Mucosa of descending colon (tissue), 3 donors: ENCODE measurements at regions not wholly inside any gene's neighbourhood (a gene's known extent, or its start where the extent isn't known, plus 50 kb on each side); places are given as distances from the start of the nearest gene placed in this dataset.
"Not testable (repeated sequence)": the region's sequence is repeated elsewhere in the genome, so short reads cannot be mapped to it uniquely, and the experiment has no call there.

ENCODE experiments used
- ATAC-seq: fragments of 200-7000 bp; cut with Tn5 transposase; one replicate; pipeline ENCODE4 v1.9.1; 2020; ENCODE audit warnings: mild to moderate bottlenecking, moderate library complexity
- DNase-seq, 3 donors: peaks; one replicate each; pipeline ENCODE4 v3.0.0-alpha.2; 2020
- H3K36me3 ChIP-seq: fragments of 200-600 bp; one replicate; pipeline ENCODE4 v1.8.0; 2021; ENCODE audit warnings: low read depth, mild to moderate bottlenecking
- H3K4me1 ChIP-seq: fragments of 200-600 bp; one replicate; pipeline ENCODE4 v1.8.0; 2021; ENCODE audit warnings: low read depth, mild to moderate bottlenecking
- H3K4me3 ChIP-seq: fragments of 200-600 bp; one replicate; pipeline ENCODE4 v1.8.0; 2021; ENCODE audit warnings: mild to moderate bottlenecking
- H3K9me3 ChIP-seq: fragments of 200-600 bp; one replicate; pipeline ENCODE4 v1.8.0; 2021; ENCODE audit warnings: mild to moderate bottlenecking
- intact Hi-C, 2 donors: fragments of 100-400 bp; cut with DNase I in 1 of 2; cut with micrococcal nuclease in 1 of 2; formaldehyde crosslinking; loops; one replicate each; pipeline versions ENCODE4 v1.11.0 to v1.11.1; 2022; cut with DNase I, micrococcal nuclease
- TF ChIP-seq, protein P1 (sequence below): fragments of 200-600 bp; IDR thresholded peaks from one replicate; pipeline ENCODE4 v1.8.0; 2022; ENCODE audit warnings: antibody characterized with exemption, mild to moderate bottlenecking
- donor health status: DM: no; HTN: no; CAD: no; lungs with moderate emphysema.
- donor health status: DM: no; HTN: no; CAD: no.
- donor health status: DM: no; HTN: yes; CAD: no.

DNA sequence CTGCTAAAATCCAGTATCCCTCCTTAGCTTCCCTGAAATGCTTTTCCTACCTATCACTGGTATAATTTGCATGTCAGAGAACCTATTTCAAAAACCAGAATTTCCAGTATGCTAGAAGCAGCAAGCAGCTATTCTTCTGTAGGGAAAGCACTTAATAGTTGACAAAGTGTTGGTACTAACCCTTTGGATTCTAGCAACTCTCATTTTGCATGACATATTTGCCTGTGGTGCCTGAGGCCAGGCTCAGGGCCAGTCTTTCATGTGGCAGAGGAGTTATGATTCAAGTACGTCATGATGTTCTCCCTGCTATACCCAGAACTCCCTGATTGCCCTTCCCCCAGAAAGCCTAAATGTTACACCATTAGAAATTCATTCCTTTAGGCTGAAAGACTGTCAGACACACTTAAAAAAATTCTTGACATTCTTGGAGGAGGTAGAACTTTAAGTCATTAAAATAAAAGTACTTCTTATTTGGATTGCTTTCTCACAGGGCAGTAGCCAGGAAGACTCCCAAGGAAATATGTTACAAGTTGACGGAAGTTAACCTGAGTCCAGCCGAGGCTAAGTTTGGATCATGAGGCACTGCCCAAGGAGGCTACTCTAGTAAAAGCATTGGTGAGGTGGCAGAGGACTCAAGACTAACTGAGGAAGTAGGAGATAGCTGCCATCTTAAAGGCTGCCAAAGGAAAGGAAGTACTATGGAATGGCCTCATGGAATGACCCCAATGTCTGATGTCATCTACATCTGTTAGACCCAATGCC is 298.4 kb upstream of the SPAG17 start:
- H3K9me3 ChIP-seq = no peaks in the 10 kb centered on the region
- no peaks in the 10 kb centered on the region for H3K4me1 ChIP-seq
- TF ChIP-seq, protein P1, sequence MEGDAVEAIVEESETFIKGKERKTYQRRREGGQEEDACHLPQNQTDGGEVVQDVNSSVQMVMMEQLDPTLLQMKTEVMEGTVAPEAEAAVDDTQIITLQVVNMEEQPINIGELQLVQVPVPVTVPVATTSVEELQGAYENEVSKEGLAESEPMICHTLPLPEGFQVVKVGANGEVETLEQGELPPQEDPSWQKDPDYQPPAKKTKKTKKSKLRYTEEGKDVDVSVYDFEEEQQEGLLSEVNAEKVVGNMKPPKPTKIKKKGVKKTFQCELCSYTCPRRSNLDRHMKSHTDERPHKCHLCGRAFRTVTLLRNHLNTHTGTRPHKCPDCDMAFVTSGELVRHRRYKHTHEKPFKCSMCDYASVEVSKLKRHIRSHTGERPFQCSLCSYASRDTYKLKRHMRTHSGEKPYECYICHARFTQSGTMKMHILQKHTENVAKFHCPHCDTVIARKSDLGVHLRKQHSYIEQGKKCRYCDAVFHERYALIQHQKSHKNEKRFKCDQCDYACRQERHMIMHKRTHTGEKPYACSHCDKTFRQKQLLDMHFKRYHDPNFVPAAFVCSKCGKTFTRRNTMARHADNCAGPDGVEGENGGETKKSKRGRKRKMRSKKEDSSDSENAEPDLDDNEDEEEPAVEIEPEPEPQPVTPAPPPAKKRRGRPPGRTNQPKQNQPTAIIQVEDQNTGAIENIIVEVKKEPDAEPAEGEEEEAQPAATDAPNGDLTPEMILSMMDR = no peak
- intact Hi-C loops = no loop called here
- DNase-seq (no peak), ATAC-seq (no peak)
- H3K36me3 ChIP-seq = no peaks in the 10 kb centered on the region
- H3K4me3 ChIP-seq = no peak overlapping the region

DNA sequence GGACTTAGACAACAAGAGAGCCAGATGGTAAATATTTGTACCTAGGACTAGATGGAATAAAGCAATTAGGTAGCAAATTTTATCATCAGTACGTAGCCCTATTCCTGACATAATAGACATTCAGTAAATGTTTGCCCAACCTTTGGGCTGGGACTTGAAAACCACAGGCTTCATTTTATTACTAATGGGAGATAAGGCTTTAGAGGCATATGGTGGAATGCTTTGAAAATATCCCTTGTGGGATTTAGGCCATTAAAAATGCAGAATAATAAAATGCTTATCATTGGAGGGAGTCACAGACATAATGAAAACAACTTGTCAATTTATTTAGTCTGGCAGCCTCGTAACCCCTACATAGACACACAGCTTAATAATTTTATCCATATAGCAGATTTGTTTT is 296.1 kb upstream of the SPAG17 start:
- Histone ChIP-seq H3K9me3 (no peaks in the 10 kb centered on the region), H3K36me3 (no peaks in the 10 kb centered on the region), H3K4me3 (no peak overlapping the region), H3K4me1 (no peaks in the 10 kb centered on the region)
- ATAC-seq = no peak
- intact Hi-C loops = no loop called here
- TF ChIP-seq, protein P1 = no peak
- DNase-seq = no peak

DNA sequence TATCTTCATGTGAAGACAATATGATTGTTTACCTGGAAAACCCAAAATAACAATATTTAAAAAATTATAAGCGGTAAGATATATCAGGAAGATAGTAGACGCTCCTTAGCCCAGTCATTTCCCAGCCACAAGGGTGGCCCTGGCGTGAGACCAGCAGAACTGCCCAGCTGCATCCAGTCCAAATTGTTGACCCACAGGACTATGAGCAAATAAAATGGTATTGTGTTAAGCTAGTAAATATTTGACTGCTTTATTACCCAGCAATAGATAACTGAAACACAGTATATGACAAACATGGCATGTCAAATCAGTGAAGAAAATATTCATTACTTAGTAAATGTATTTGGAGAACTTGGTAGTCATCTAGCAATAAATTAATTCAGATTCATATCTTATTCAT is 294.3 kb upstream of the SPAG17 start:
- ATAC-seq = no peak
- Histone ChIP-seq H3K9me3 (no peaks in the 10 kb centered on the region), H3K4me1 (no peaks in the 10 kb centered on the region), H3K4me3 (no peak overlapping the region), H3K36me3 (no peaks in the 10 kb centered on the region)
- intact Hi-C loops = no loop called here
- DNase-seq = no peak
- TF ChIP-seq, protein P1 = no peak

DNA sequence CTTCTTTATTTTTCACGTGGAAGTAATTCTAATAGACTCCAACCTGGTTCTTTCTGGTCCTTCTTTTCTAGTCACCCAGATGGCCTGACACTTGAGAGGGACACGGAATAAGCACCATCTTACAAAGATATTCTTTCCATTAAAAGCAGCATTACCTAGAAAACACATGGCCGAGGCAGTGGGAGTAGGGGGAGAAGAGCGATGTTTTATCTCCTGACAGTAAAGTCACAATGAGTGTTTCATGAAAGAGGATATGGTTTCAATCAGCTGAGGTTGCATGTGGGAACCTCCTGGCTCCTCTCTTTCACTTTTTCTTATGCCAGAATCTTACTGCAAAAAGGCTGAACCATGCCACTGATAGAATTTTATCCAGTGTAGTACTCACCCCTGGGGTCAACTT is 288.8 kb upstream of the SPAG17 start:
- H3K4me3 ChIP-seq = no peak overlapping the region
- H3K9me3 ChIP-seq = no peaks in the 10 kb centered on the region
- no peak for ATAC-seq
- no peak for DNase-seq
- TF ChIP-seq, protein P1 = no peak
- intact Hi-C loops = no loop called here
- no peaks in the 10 kb centered on the region for H3K4me1 ChIP-seq
- no peaks in the 10 kb centered on the region for H3K36me3 ChIP-seq

DNA sequence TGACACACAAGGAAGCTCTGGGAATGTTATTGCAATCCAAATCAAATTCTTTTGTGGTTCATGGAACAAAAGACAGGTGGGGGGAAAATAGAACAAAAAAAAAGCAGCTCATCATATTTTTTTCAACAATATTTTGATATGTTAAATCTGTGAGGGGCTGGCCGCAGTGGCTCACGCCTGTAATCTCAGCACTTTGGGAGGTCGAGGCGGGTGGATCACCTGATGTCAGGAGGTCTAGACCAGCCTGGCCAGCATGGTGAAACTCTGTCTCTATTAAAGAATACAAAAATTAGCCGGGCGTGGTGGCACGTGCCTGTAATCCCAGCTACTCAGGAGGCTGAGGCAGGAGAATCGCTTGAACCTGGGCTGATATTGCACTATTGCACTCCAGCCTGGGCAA is 279.4 kb upstream of the SPAG17 start:
- H3K4me3 ChIP-seq, H3K4me1 ChIP-seq, DNase-seq, H3K9me3 ChIP-seq, intact Hi-C loops, H3K36me3 ChIP-seq, ATAC-seq: not testable (repeated sequence)

DNA sequence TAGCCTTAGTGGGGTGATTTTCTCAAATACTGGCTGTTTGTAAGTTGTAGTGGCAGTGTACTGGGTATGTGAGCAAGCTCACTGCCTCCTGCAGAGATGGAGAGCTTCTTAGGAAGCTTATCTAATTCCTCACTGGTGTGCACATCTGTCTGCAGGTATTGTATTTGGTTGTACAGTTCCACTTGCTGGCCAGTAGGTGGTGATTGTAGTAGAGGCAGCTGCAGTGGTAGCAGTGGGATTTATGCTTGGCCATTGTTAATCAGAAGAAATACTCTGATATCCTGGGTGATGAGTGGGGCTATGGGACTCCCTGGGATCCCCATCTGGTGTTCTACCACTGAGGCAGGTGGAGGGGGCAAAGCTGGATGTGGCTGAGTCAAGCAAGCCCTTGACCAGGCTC is 276.1 kb upstream of the SPAG17 start:
- H3K36me3 ChIP-seq = no peaks in the 10 kb centered on the region
- TF ChIP-seq, protein P1 = no peak
- ATAC-seq = no peak
- H3K9me3 ChIP-seq = peaks cover 7% of the 10 kb centered on the region
- no peak overlapping the region for H3K4me3 ChIP-seq
- no peak for DNase-seq
- no peaks in the 10 kb centered on the region for H3K4me1 ChIP-seq
- intact Hi-C loops = no loop called here
